Gastroesophageal sphincter (tissue), 3 donors: ENCODE measurements at regions not wholly inside any gene's neighbourhood (a gene's known extent, or its start where the extent isn't known, plus 50 kb on each side); places are given as distances from the start of the nearest gene placed in this dataset.

Experiments
- EP300 ChIP-seq: sonication (generic); formaldehyde crosslinking; IDR thresholded peaks from one replicate; pipeline ENCODE4 v1.6.1; 2017; ENCODE audit warnings: antibody characterized with exemption, mild to moderate bottlenecking
- POLR2A ChIP-seq, 2 donors: fragments of 450-650 bp; IDR thresholded peaks; one replicate each; pipeline ENCODE4 v1.6.1; 2017; ENCODE audit warnings: antibody characterized with exemption in 2 of 2, mild to moderate bottlenecking in 2 of 2, moderate library complexity in 1 of 2
- POLR2AphosphoS5 ChIP-seq: sonication (generic); formaldehyde crosslinking; IDR thresholded peaks from one replicate; pipeline ENCODE4 v1.6.1; 2017; ENCODE audit warnings: antibody characterized with exemption
- TF ChIP-seq, protein P1 (sequence below), 4 experiments: fragments of 200-600 bp in 2 of 4; fragments of 450-650 bp in 2 of 4; sonication (generic) in 1 of 4; IDR thresholded peaks; one replicate each; pipeline ENCODE4 v1.5.1; 2017 to 2019; ENCODE audit warnings: antibody characterized with exemption in 4 of 4, mild to moderate bottlenecking in 2 of 4, moderate library complexity in 2 of 4

DNA sequence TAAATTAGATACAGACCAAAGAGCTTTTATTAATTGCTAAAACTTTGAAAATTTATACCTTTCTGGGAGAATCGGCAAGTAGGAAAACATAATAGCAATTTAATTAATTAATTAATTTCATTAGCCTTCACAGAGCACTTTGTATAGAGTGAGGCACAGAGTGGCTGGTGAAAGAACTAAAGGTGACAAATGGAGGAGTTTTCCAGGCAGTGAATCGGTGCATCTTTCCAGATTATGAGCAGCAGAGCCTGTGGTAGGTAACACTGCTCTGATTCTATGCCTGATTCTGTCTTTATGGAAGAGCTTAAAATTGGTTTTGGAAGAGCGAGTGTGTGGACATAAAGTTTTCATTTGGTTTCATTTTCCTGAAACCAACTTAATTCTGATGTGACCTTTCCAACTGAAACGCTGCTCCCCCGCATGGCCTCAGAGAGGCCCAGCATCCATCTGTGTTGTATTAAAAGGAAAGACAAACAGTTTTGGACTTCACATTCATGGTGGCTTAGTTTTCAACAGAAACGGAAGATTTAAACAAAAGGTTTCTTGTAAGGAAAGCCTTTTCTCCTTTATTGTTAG lies 188.9 kb upstream of the RPS23 start:
- TF ChIP-seq, protein P1, sequence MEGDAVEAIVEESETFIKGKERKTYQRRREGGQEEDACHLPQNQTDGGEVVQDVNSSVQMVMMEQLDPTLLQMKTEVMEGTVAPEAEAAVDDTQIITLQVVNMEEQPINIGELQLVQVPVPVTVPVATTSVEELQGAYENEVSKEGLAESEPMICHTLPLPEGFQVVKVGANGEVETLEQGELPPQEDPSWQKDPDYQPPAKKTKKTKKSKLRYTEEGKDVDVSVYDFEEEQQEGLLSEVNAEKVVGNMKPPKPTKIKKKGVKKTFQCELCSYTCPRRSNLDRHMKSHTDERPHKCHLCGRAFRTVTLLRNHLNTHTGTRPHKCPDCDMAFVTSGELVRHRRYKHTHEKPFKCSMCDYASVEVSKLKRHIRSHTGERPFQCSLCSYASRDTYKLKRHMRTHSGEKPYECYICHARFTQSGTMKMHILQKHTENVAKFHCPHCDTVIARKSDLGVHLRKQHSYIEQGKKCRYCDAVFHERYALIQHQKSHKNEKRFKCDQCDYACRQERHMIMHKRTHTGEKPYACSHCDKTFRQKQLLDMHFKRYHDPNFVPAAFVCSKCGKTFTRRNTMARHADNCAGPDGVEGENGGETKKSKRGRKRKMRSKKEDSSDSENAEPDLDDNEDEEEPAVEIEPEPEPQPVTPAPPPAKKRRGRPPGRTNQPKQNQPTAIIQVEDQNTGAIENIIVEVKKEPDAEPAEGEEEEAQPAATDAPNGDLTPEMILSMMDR (IDR thresholded peaks at IDR 0.05) = peak in 1 of 4 experiments; percentile 32
- TF ChIP-seq EP300 (no peak), POLR2A (IDR thresholded peaks at IDR 0.05) (no peak), POLR2AphosphoS5 (no peak)
